Right renal cortex interstitium (tissue), 3 donors: ENCODE measurements at regions not wholly inside any gene's neighbourhood (a gene's known extent, or its start where the extent isn't known, plus 50 kb on each side); places are given as distances from the start of the nearest gene placed in this dataset.

Experiments
- DNase-seq, 3 donors: peaks; one replicate each; pipeline ENCODE4 v3.0.0-alpha.2; 2013; ENCODE audit warnings: low read depth in 3 of 3, low spot score in 2 of 3

GRCh38 chr22:49067504-49067903, 760.2 kb downstream of the BRD1 start:
- no peak for DNase-seq

- no peak for DNase-seq
These were observed 761.1 kb downstream of the BRD1 start for GRCh38 chr22:49066619-49067018.

- DNase-seq = no peak
These were observed 762.8 kb downstream of the BRD1 start for GRCh38 chr22:49064836-49065235.

GRCh38 chr22:49063545-49063890, 764.2 kb downstream of the BRD1 start:
- DNase-seq = no peak

GRCh38 chr22:49062802-49063544, 764.7 kb downstream of the BRD1 start:
- no peak for DNase-seq

GRCh38 chr22:49062155-49062801, 765.4 kb downstream of the BRD1 start:
- no peak for DNase-seq

- no peak for DNase-seq
These were observed 769.8 kb downstream of the BRD1 start for GRCh38 chr22:49057910-49058309.

GRCh38 chr22:49056301-49056700, 771.4 kb downstream of the BRD1 start:
- DNase-seq = no peak

GRCh38 chr22:49055406-49055805, 772.3 kb downstream of the BRD1 start:
- DNase-seq = no peak

- DNase-seq = no peak
These were observed 774.1 kb downstream of the BRD1 start for GRCh38 chr22:49053578-49053977.

GRCh38 chr22:49052560-49052959, 775.1 kb downstream of the BRD1 start:
- no peak for DNase-seq

GRCh38 chr22:49052023-49052538, 775.6 kb downstream of the BRD1 start:
- peak in 1 of 3 donors; percentile 23 for DNase-seq

GRCh38 chr22:49051491-49052022, 776.1 kb downstream of the BRD1 start:
- no peak for DNase-seq

- no peak for DNase-seq
These were observed 778.0 kb downstream of the BRD1 start for GRCh38 chr22:49049691-49050090.

- no peak for DNase-seq
These were observed 779.1 kb downstream of the BRD1 start for GRCh38 chr22:49048591-49048990.

- DNase-seq = no peak
These were observed 780.2 kb downstream of the BRD1 start for GRCh38 chr22:49047447-49047846.

- DNase-seq = peak in 2 of 3 donors; percentile 23 to 49
These were observed 780.9 kb downstream of the BRD1 start for GRCh38 chr22:49046546-49047361.

- no peak for DNase-seq
These were observed 781.6 kb downstream of the BRD1 start for GRCh38 chr22:49046000-49046545.

- no peak for DNase-seq
These were observed 782.4 kb downstream of the BRD1 start for GRCh38 chr22:49045276-49045675.

GRCh38 chr22:49044776-49045175, 782.9 kb downstream of the BRD1 start:
- no peak for DNase-seq

- no peak for DNase-seq
These were observed 783.6 kb downstream of the BRD1 start for GRCh38 chr22:49044091-49044490.
